Esophagus muscularis mucosa (tissue), 4 donors: ENCODE measurements at regions not wholly inside any gene's neighbourhood (a gene's known extent, or its start where the extent isn't known, plus 50 kb on each side); places are given as distances from the start of the nearest gene placed in this dataset.

Experiments used
- DNase-seq: peaks from one replicate; pipeline ENCODE4 v3.0.0-alpha.2; 2017; ENCODE audit errors: extremely low spot score
- H3K27ac ChIP-seq, 4 donors: fragments of 200-600 bp; sonication (generic); replicated peaks in 1 of 4; 1 replicate in 3 of 4; 2 replicates in 1 of 4; pipeline ENCODE4 v1.5.1; 2016 to 2019; ENCODE audit warnings: mild to moderate bottlenecking in 1 of 4
- H3K27me3 ChIP-seq, 4 donors: fragments of 200-600 bp; sonication (generic); one replicate each; pipeline versions ENCODE4 v1.5.1 to v1.6.0; 2016 to 2019
- H3K36me3 ChIP-seq, 4 donors: fragments of 200-600 bp; sonication (generic); one replicate each; pipeline ENCODE4 v1.5.1; 2016 to 2019
- H3K4me1 ChIP-seq, 4 donors: fragments of 200-600 bp; sonication (generic); one replicate each; pipeline ENCODE4 v1.5.1; 2016 to 2019
- H3K4me3 ChIP-seq, 4 donors: fragments of 200-600 bp; sonication (generic); 1 replicate in 2 of 4; 2 replicates in 2 of 4; pipeline ENCODE4 v1.5.1; 2016 to 2019; ENCODE audit warnings: mild to moderate bottlenecking in 4 of 4, moderate library complexity in 1 of 4
- H3K9me3 ChIP-seq, 4 donors: fragments of 200-600 bp; sonication (generic); 1 replicate in 3 of 4; 2 replicates in 1 of 4; pipeline ENCODE4 v1.5.1; 2016 to 2019
- EP300 ChIP-seq: sonication (generic); formaldehyde crosslinking; IDR thresholded peaks from one replicate; pipeline ENCODE4 v1.6.1; 2017; ENCODE audit warnings: antibody characterized with exemption
- POLR2A ChIP-seq: fragments of 450-650 bp; IDR thresholded peaks from one replicate; pipeline ENCODE4 v1.6.1; 2017; ENCODE audit warnings: antibody characterized with exemption, moderate library complexity, mild to moderate bottlenecking, low read depth
- POLR2AphosphoS5 ChIP-seq, 2 donors: sonication (generic); formaldehyde crosslinking; IDR thresholded peaks; one replicate each; pipeline ENCODE4 v1.6.1; 2017; ENCODE audit warnings: antibody characterized with exemption in 2 of 2
- WGBS: methylation state at CpG from one replicate; pipeline ENCODE4 v1.1.5; 2018; 5-methylcytosine and 5-hydroxymethylcytosine counted together
- intact Hi-C: fragments of 100-400 bp; cut with DNase I; formaldehyde crosslinking; loops from one replicate; pipeline ENCODE4 v1.15.1; 2023
- TF ChIP-seq, protein P1 (sequence below), 3 experiments: fragments of 200-600 bp in 2 of 3; fragments of 450-650 bp in 1 of 3; sonication (generic) in 2 of 3; IDR thresholded peaks; one replicate each; pipeline ENCODE4 v1.5.1; 2017 to 2019; ENCODE audit warnings: antibody characterized with exemption in 3 of 3, mild to moderate bottlenecking in 2 of 3, moderate library complexity in 1 of 3

DNA sequence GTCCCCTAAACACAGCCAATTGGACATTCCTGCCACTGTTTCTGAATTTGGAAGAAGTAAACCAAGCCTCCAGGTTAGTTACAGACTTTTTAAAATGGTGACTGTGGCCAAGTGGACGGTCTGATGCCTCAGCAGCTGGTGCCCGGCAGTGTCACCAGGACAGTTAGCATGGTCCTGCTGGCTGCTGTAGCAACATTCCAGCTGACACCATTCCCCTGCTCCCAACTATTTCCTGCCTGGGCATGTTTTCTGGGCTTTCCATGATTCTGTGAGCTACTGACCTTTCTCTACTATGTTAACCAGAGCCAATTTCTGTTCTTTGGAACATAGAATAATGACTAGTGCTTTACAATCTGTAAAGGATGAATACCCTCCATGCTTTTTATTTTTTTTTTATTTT, 95.0 kb downstream of the TLR5 start:
- peaks cover 0 to 10% (median 6%) of the 10 kb centered on the region in 4 donors for H3K4me1 ChIP-seq
- H3K36me3 ChIP-seq: no peaks in the 10 kb centered on the region
- TF ChIP-seq, protein P1, sequence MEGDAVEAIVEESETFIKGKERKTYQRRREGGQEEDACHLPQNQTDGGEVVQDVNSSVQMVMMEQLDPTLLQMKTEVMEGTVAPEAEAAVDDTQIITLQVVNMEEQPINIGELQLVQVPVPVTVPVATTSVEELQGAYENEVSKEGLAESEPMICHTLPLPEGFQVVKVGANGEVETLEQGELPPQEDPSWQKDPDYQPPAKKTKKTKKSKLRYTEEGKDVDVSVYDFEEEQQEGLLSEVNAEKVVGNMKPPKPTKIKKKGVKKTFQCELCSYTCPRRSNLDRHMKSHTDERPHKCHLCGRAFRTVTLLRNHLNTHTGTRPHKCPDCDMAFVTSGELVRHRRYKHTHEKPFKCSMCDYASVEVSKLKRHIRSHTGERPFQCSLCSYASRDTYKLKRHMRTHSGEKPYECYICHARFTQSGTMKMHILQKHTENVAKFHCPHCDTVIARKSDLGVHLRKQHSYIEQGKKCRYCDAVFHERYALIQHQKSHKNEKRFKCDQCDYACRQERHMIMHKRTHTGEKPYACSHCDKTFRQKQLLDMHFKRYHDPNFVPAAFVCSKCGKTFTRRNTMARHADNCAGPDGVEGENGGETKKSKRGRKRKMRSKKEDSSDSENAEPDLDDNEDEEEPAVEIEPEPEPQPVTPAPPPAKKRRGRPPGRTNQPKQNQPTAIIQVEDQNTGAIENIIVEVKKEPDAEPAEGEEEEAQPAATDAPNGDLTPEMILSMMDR (IDR thresholded peaks at IDR 0.05): no peak
- no peak for DNase-seq
- H3K27me3 ChIP-seq: no peaks in the 10 kb centered on the region
- peaks cover 0 to 11% (median 5%) of the 10 kb centered on the region in 4 donors for H3K9me3 ChIP-seq
- no peak overlapping the region for H3K27ac ChIP-seq
- WGBS: 77% methylated on average over 2 of the region's 2 CpGs
- no peak overlapping the region for H3K4me3 ChIP-seq
- intact Hi-C loops: no loop called here

DNA sequence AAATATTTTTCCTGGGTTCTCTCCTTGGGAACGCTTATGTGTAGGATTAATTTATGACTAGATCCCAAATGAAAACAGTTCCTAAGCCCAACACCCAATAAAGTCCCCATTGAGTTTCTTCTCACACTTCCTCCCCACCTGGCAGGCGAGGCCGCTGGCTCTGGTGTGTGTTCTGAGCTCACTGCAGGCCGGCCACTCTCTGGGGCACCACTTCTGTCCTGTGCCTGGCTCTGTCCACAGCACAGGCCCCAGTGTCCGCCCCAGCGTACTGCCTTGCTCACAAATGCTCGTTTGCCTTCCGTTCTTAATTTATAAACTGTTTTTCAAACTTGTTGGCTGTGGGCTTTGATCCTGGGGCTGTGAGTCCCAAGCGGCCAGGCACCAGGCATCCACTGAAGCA, 90.6 kb downstream of the TLR5 start:
- H3K4me3 ChIP-seq: no peak overlapping the region
- no peaks in the 10 kb centered on the region for H3K36me3 ChIP-seq
- no peaks in the 10 kb centered on the region for H3K9me3 ChIP-seq
- H3K4me1 ChIP-seq: peaks cover 0 to 10% (median 6%) of the 10 kb centered on the region in 4 donors
- no peak overlapping the region for H3K27ac ChIP-seq
- no peaks in the 10 kb centered on the region for H3K27me3 ChIP-seq
- TF ChIP-seq POLR2AphosphoS5 (IDR thresholded peaks at IDR 0.05): no peak
- TF ChIP-seq EP300: no peak
- TF ChIP-seq, protein P1 (IDR thresholded peaks at IDR 0.05): no peak
- no peak for TF ChIP-seq POLR2A
- intact Hi-C loops: no loop called here
- whole genome bisulfite sequencing: 94% methylated on average over 9 of the region's 9 CpGs
- no peak for DNase-seq

DNA sequence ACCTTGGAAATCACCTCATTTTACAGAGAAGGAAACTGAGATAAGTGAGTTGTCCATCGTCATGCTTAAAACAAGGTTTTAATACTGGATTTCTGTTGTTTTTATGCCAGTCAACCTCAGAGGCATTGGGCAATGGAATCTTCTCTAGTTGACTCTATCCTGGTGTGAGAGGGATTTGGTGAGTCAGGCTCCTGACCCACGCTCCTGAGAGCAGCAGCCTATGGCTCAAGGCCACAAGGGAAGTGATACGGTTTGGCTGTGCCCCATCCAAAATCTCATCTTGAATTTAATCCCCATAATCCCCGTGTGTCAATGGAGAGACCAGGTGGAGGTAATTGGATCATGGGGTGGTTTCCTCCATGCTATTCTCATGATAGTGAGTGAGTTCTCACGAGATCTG, 90.1 kb downstream of the TLR5 start:
- Histone ChIP-seq H3K9me3 (no peaks in the 10 kb centered on the region), H3K36me3 (no peaks in the 10 kb centered on the region), H3K4me3 (no peak overlapping the region), H3K4me1 (peaks cover 0 to 10% (median 6%) of the 10 kb centered on the region in 4 donors), H3K27ac (no peak overlapping the region), H3K27me3 (no peaks in the 10 kb centered on the region)
- DNase-seq: no peak
- TF ChIP-seq EP300 (no peak), POLR2A (no peak), POLR2AphosphoS5 (IDR thresholded peaks at IDR 0.05) (no peak)
- TF ChIP-seq, protein P1 (IDR thresholded peaks at IDR 0.05): no peak
- intact Hi-C loops: no loop called here
- WGBS: 85% methylated on average over 5 of the region's 5 CpGs

DNA sequence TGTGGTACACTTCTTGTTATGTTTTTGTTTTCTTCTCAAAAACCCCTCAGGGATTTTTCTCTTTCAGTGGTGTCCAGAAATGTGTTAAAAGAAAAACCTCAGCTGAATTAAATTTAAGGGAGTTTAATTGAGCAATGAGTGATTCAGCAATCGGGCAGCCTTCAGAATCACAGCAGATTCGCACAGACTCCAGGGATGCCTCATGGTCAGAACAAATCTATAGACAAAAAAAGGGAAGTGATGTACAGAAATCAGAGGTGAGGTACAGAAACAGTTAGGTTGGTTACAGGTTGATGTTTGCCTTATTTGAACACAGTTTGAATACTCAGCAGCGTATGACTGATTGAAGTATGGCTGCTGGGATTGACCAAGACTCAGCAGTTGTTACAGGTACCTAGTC, 86.2 kb downstream of the TLR5 start:
- peaks cover 0 to 8% (median 3%) of the 10 kb centered on the region in 4 donors for H3K4me1 ChIP-seq
- no peak overlapping the region for H3K27ac ChIP-seq
- H3K27me3 ChIP-seq: no peaks in the 10 kb centered on the region
- TF ChIP-seq, protein P1 (IDR thresholded peaks at IDR 0.05): no peak
- TF ChIP-seq POLR2AphosphoS5 (IDR thresholded peaks at IDR 0.05): no peak
- no peak for TF ChIP-seq EP300
- no peak for TF ChIP-seq POLR2A
- 86% methylated on average over 3 of the region's 3 CpGs for WGBS
- H3K36me3 ChIP-seq: no peaks in the 10 kb centered on the region
- DNase-seq: no peak
- H3K4me3 ChIP-seq: no peak overlapping the region
- intact Hi-C loops: no loop called here
- no peaks in the 10 kb centered on the region for H3K9me3 ChIP-seq

DNA sequence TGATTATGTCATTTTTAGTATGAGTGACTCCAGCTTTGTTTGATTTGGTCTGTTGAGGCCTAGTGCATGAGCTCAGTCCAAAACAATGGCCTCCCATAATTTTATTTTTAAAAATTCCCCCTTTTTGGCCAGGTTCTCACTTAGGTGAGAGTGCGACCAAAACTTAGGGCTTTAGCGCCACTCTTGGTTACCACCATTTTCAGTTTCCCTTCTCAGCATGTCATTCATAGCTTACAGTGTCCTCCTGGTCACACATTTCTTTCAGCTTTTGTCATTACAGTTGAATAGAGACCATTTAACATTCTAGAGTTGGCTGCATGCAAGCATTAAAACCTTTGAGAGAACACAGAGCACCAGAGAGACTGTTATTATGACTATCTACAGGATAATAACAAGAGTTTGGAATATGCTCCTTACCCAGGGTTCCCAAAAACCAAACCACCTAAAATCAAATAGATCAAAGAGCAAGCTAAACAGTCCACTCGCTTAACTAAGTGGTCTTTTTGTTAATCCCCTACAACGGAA, 85.4 kb downstream of the TLR5 start:
- no peak overlapping the region for H3K27ac ChIP-seq

More for the DNA sequence above, 85.4 kb downstream of the TLR5 start:
- TF ChIP-seq, protein P1 (IDR thresholded peaks at IDR 0.05): no peak
- TF ChIP-seq POLR2AphosphoS5 (IDR thresholded peaks at IDR 0.05): no peak
- TF ChIP-seq EP300: no peak
- TF ChIP-seq POLR2A: no peak
- DNase-seq: no peak
- WGBS: 90% methylated on average over 4 of the region's 4 CpGs
- Histone ChIP-seq H3K27me3 (no peaks in the 10 kb centered on the region), H3K4me1 (peaks cover 0 to 6% (median 2%) of the 10 kb centered on the region in 4 donors), H3K4me3 (no peak overlapping the region), H3K9me3 (no peaks in the 10 kb centered on the region), H3K36me3 (no peaks in the 10 kb centered on the region)
- intact Hi-C loops: no loop called here
